ENCODE measurements at regions not wholly inside any gene's neighbourhood (a gene's known extent, or its start where the extent isn't known, plus 50 kb on each side); places are given as distances from the start of the nearest gene placed in this dataset.
"Not testable (repeated sequence)": the region's sequence is repeated elsewhere in the genome, so short reads cannot be mapped to it uniquely, and the experiment has no call there.

DNA sequence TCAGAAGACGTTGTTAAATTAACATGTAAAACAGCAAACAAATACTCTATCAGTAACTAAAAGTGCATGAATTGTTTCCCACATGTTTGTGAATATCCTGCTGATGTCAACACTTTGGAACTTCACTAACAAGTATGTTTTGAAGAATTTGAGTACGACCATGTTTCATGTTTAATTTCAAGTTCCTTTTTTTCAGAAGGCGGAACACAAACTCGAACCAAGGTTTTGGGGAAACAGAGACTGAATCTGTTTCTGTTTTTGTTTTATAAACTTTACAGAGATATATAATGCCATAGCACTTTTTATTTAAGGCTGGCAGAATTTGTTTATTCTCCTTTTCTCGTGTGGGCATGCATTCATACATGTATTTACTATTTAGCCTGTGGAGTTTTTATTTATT is 509.3 kb upstream of the CITED2 start:
- no peak overlapping the region for H3K4me3 Mint-ChIP-seq
- H3K36me3 Mint-ChIP-seq = no peaks in the 10 kb centered on the region
- no peak overlapping the region for H3K27ac Mint-ChIP-seq
- H3K4me1 Mint-ChIP-seq (ENCODE audit: low read depth) = no peaks in the 10 kb centered on the region
- no peaks in the 10 kb centered on the region for H3K9me3 Mint-ChIP-seq (ENCODE audit: low read depth)
- peaks cover 1% of the 10 kb centered on the region for H3K27me3 Mint-ChIP-seq

DNA sequence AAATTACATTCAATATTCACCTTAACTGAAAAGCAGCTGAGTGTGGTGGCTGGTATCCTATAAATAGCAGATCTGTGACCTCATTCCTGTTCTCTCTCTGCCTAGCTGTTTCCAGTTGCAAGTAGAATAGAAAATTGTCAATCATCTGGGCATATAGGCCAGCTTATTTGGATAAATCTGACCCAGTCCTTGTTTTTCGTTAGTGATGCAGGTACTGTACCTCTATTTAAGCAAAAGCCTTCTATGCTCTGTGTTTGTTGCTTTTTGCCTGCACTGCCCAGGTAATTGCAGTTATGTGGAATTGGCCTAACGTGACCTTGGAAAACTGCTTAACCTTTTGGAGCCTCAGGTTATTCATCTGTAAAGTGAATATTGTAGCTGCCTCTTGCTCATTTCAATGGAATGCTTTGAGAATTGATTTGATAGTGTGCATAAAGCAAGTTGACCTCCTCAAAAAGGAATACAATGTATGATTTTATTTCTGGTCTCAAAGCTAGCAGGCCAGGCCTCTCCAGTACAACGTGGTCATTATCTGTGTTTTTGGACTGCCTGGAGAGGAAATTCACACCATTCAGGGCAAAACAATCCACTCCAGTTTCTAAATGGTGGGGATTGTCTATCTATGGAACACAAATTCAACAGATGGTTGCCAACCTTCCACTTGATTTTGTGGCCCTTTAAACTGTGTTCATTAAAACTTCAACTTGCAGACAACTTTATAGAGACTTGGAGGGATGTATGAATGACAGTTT is 508.7 kb upstream of the CITED2 start:
- no peaks in the 10 kb centered on the region for H3K9me3 Mint-ChIP-seq (ENCODE audit: low read depth)
- H3K27me3 Mint-ChIP-seq = peaks cover 3% of the 10 kb centered on the region
- no peaks in the 10 kb centered on the region for H3K36me3 Mint-ChIP-seq
- no peak overlapping the region for H3K4me3 Mint-ChIP-seq
- H3K27ac Mint-ChIP-seq = no peak overlapping the region
- H3K4me1 Mint-ChIP-seq (ENCODE audit: low read depth) = no peaks in the 10 kb centered on the region

DNA sequence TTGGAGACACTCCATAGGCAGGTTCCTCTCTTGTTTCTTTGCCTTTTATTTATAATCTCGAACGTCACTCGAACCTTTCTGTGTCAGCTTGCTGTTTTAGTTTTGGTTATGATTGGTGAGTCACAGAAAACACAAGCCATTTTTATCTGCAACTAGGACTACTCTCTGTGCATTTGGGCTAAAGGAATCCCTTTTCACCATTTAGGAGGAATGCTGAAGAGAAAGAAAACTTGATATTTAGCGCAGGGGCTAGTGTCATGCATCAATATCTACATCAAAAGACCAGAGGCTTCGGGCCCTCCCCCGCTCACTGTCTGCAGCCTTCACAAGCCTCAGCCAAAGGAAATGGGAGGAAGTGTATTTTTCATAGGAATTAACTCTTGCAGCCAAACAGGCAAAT is 507.8 kb upstream of the CITED2 start:
- Mint-ChIP-seq H3K36me3 (no peaks in the 10 kb centered on the region), H3K4me3 (no peak overlapping the region), H3K4me1 (ENCODE audit: low read depth) (no peaks in the 10 kb centered on the region), H3K27ac (no peak overlapping the region), H3K9me3 (ENCODE audit: low read depth) (no peaks in the 10 kb centered on the region), H3K27me3 (peaks cover 3% of the 10 kb centered on the region)

DNA sequence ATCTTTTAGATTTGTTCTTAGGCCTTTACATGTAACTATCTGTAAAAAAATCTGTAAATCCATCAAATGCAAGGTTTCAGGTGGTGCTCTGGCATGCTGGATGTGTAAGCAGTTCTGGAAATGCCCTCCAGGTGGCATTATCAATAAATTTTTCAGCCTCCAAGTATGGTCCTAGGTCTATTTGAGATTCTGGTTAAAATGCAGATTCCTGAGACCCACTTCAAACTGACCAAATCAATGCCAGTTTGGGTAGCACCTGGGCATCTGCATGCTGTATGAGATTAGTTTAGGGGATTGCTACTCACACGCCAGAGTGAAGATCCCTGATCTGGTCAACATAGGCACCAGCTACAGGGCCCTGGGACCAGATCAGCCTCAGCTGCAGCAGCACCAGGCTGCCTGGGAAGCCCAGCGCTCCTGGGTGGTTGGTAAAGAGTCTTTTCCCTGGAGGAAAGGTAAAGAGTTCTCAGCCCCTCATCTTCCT is 507.3 kb upstream of the CITED2 start:
- Mint-ChIP-seq H3K27me3 (peaks cover 3% of the 10 kb centered on the region), H3K27ac (no peak overlapping the region), H3K4me1 (ENCODE audit: low read depth) (no peaks in the 10 kb centered on the region), H3K36me3 (no peaks in the 10 kb centered on the region), H3K9me3 (ENCODE audit: low read depth) (no peaks in the 10 kb centered on the region), H3K4me3 (no peak overlapping the region)

DNA sequence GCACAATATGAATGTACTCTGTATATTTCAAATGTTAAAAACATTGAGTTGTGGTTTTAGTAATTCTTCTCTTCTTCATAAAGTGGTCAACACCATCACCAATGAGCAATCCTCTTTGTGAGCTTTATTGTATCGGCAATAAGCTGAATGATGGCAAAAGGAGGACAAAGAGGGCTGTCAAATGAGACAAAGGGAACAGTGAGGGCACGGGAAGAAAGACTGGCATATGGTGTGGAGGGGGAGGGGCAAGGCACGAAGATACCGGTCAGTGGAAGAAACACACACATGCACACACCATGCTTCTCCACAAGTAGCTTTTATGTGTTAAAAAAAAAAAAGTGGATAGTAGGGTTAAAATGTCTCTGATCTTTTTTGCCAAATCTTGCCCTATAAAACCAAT is 506.8 kb upstream of the CITED2 start:
- no peaks in the 10 kb centered on the region for H3K36me3 Mint-ChIP-seq
- no peaks in the 10 kb centered on the region for H3K4me1 Mint-ChIP-seq (ENCODE audit: low read depth)
- no peaks in the 10 kb centered on the region for H3K9me3 Mint-ChIP-seq (ENCODE audit: low read depth)
- peaks cover 3% of the 10 kb centered on the region for H3K27me3 Mint-ChIP-seq
- no peak overlapping the region for H3K4me3 Mint-ChIP-seq
- H3K27ac Mint-ChIP-seq = no peak overlapping the region

DNA sequence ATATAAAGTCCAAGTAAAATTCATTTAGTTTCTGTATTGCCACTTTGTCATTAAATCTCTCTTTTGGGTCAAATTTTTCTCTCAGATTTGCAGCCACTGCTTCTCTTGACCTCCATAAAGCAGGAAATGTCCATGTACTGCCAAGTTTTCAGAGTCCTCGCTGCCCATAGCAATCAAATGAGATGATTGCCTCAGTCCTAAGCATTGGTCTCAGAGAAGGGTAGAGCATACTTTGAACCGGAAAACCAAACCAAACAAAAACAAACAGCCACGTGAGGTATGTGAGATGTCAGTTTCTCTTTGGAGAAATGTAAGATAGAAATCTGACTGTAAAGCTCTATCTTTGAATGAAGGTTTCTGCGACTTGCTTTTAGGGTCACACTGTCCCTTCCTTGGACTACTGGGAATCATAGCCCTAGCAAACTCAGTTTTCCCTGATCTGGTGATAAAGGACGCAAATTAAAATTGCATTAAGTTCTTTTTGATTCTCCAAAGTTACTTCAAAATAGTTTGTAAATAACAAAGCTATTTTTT is 505.4 kb upstream of the CITED2 start:
- Mint-ChIP-seq H3K36me3 (no peaks in the 10 kb centered on the region), H3K27ac (no peak overlapping the region)

DNA sequence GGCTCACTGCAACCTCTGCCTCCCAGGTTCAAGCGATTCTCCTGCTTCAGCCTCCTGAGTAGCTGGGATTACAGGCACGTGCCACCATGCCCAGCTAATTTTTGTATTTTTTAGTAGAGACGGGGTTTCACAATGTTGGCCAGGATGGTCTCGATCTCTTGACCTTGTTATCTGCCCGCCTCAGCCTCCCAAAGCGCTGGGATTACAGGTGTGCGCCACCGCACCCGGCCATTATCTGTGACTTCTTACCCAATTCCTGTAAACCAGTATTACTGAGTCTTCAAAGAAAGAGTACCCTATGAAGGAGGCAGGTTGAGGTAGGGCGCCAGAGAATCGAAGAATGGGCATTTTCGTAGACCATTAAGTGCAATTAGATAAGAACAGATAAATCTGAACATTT is 504.8 kb upstream of the CITED2 start:
- not testable (repeated sequence) for H3K4me3 Mint-ChIP-seq; H3K27ac Mint-ChIP-seq; H3K9me3 Mint-ChIP-seq (ENCODE audit: low read depth); H3K4me1 Mint-ChIP-seq (ENCODE audit: low read depth); H3K36me3 Mint-ChIP-seq; H3K27me3 Mint-ChIP-seq

More for the DNA sequence above, 505.4 kb upstream of the CITED2 start:
- Mint-ChIP-seq H3K9me3 (ENCODE audit: low read depth) (no peaks in the 10 kb centered on the region), H3K4me1 (ENCODE audit: low read depth) (no peaks in the 10 kb centered on the region), H3K4me3 (no peak overlapping the region), H3K27me3 (peaks cover 3% of the 10 kb centered on the region)

DNA sequence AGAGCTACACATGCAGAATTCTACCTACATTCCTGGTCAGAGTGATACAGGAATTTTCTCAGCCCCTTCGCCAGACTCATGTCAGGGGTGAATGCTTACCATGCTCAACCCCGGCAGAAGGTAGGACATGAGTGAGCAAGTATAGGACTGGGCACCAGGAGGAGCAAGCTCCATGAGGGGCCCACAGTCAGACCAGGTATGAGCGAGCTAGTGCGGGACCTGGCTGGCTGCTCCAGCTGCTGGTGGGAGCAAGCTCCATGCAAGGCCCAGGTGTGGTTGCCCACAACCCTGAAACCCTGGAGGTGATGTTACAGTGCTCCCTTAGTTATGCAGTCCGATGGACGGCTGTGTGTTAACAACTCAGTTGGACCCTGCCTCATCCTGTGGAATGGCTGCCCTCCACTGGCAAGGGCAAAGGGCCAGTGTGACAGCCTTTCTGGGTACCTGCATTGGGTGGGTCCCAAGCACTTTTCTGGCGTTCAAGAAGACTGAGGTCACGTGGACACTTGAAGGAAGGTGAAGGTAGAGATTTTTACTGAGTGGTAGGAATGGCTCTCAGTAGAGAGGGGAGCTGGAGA is 503.5 kb upstream of the CITED2 start:
- Mint-ChIP-seq H3K36me3 (no peaks in the 10 kb centered on the region), H3K4me1 (ENCODE audit: low read depth) (no peaks in the 10 kb centered on the region), H3K27ac (no peak overlapping the region), H3K27me3 (peaks cover 3% of the 10 kb centered on the region), H3K4me3 (no peak overlapping the region), H3K9me3 (ENCODE audit: low read depth) (no peaks in the 10 kb centered on the region)

DNA sequence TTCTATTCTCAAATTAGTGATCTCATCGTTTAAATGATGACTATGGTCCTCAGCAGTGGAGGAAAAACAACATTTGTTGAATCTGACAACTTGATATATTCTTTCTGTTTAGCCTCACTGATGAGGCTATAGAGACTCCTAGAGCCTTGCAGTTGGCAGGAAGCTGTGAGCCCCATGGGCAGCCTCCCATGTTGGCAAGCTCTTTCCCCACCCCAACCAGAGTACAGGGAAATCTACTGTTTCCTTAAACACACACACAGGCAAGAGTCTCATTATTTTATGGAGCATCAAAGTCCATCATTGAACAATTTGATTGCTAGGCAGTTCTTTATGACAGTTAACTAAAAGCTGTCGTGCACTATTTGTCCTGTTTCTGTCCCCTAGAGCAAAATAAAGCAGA is 498.2 kb upstream of the CITED2 start:
- Mint-ChIP-seq H3K27ac (no peak overlapping the region), H3K4me3 (no peak overlapping the region), H3K9me3 (ENCODE audit: low read depth) (no peaks in the 10 kb centered on the region), H3K36me3 (no peaks in the 10 kb centered on the region), H3K4me1 (ENCODE audit: low read depth) (no peaks in the 10 kb centered on the region), H3K27me3 (no peaks in the 10 kb centered on the region)

DNA sequence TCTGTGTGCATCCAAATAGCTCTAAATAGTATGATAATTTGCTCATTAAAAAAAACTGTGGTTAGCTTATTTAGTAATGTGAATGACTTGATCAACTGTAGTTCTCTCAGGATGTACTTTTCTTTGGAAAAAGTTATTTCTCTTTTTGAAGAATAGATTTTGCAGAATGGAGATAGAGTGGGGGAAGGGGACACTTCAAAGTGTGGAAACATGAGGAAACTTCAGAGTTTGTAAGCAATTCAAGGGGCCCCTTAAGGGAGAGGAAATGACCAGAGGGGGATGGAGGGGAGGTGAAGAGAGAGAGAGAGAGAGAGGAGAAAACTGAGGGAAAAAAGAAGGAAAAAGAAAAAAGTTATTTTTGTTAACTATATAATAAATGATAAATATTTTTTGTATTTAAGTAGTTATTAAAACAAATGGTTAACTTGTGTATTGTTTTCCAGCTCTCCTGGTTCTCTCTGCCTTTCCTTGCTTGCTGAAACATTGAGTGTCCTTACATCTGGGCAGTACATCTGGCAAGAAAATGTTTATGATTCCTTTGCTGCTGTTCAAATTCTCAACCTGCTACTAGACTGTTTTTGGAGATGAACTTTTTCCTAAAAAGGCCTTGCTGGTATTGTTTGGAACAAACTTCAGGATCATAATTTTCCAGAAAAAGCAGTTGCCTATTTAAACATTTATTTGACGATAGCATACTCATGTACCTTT is 497.5 kb upstream of the CITED2 start:
- no peaks in the 10 kb centered on the region for H3K27me3 Mint-ChIP-seq
- no peak overlapping the region for H3K4me3 Mint-ChIP-seq
- no peaks in the 10 kb centered on the region for H3K9me3 Mint-ChIP-seq (ENCODE audit: low read depth)
- H3K4me1 Mint-ChIP-seq (ENCODE audit: low read depth) = no peaks in the 10 kb centered on the region
- H3K36me3 Mint-ChIP-seq = no peaks in the 10 kb centered on the region
- no peak overlapping the region for H3K27ac Mint-ChIP-seq

DNA sequence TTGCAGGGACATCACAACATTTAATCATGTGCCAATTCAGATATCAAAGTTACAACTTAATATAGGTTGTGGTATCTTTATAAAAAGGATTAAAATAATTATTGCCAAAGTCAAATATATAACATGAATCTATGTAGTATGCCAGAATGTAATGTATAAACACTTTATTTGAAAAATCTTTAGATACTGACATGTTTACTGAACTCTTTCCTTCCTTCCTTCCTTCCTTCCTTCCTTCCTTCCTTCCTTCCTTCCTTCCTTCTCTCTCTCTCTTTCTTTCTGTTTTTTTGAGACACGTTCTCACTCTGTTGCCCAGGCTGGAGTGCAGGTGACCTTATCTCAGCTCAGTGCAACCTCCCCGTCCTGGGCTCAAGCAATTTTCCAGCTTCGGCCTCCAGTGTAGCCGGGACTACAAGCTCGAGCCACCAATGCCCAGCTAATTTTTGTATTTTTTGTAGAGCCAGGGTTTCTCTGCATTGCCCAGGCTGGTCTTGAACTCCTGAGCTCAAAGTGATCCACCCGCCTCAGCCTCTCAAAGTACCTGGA is 496.8 kb upstream of the CITED2 start:
- Mint-ChIP-seq H3K27ac (no peak overlapping the region), H3K4me3 (no peak overlapping the region), H3K4me1 (ENCODE audit: low read depth) (no peaks in the 10 kb centered on the region), H3K36me3 (no peaks in the 10 kb centered on the region), H3K9me3 (ENCODE audit: low read depth) (no peaks in the 10 kb centered on the region), H3K27me3 (no peaks in the 10 kb centered on the region)

DNA sequence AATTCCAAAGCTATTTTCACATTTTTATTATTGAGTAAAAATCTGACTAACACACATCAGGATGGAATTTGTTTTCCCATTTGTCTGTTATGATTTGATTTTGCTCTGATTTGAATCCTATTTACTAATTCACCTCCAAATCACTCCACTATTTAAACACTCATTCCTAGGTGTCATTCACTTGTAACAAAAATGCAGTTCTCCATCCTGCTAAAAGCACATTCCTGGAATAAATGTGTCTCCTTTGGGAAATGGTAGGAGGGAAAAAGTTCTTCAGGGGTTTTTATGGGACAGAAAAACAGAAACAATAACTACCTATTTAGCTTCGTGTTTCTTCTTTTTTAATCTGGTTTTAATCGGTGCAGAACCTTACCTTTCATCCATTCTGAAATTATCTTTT is 494.1 kb upstream of the CITED2 start:
- Mint-ChIP-seq H3K9me3 (ENCODE audit: low read depth) (no peaks in the 10 kb centered on the region), H3K27ac (no peak overlapping the region), H3K4me3 (no peak overlapping the region), H3K36me3 (no peaks in the 10 kb centered on the region), H3K4me1 (ENCODE audit: low read depth) (no peaks in the 10 kb centered on the region), H3K27me3 (no peaks in the 10 kb centered on the region)

DNA sequence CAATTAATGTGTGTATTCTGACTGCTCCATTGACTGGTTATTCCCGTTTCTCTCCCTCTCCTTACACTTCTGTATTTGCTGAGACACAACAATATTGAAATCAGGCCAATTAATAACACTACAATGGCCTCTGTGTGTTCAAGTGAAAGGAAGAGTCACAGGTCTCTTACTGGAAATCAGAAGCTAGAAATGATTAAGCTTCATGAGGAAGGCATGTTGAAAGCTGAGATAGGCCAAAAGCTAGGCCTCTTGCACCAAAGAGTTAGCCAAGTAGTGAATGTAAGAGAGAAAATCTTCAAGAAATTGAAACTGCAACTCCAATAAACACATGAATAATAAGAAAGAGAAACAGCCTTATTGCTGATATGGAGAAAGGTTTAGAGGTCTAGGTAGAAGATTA is 489.5 kb upstream of the CITED2 start:
- Mint-ChIP-seq H3K4me1 (ENCODE audit: low read depth) (no peaks in the 10 kb centered on the region), H3K27me3 (peaks cover 5% of the 10 kb centered on the region), H3K27ac (no peak overlapping the region), H3K36me3 (no peaks in the 10 kb centered on the region), H3K4me3 (no peak overlapping the region), H3K9me3 (ENCODE audit: low read depth) (no peaks in the 10 kb centered on the region)

DNA sequence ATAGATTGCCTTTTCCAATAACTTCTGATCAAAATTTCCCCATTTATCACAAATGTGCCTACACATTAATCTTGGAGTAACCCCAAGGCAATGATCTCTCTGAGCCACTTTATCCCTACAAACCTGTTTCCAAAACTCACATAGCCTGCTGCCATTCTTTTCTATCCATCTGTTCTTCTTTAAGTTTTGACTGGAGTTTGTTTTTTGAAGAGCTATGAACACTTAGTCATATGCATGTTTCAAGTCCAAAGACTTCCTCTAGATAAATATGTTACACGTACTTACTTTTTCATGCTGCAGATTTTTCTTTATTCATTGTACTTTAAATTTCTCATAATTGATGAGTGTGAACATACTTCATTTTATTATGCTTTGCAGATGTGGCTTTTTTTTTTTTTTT is 488.9 kb upstream of the CITED2 start:
- Mint-ChIP-seq H3K27me3 (peaks cover 5% of the 10 kb centered on the region), H3K4me1 (ENCODE audit: low read depth) (no peaks in the 10 kb centered on the region), H3K4me3 (no peak overlapping the region), H3K27ac (no peak overlapping the region), H3K36me3 (no peaks in the 10 kb centered on the region), H3K9me3 (ENCODE audit: low read depth) (no peaks in the 10 kb centered on the region)

DNA sequence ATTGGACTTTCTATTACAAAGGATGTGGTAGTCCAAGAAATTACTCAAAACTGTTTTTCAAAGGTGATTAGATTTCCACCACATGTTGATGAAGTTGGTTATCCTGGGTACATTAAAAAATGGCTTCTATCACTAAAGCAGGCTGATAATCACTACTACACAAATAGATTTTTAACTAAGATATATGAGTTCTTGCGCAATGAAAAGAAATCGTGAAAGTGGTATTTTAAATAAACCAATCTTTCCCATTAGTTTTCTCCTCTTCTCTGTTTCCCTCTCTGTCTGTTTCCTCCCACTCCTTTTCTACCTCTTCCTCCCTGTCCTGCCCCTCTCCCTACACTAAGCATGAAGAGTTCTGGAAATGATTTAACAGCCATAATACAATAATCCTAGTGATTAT is 487.9 kb upstream of the CITED2 start:
- Mint-ChIP-seq H3K27me3 (peaks cover 5% of the 10 kb centered on the region), H3K4me1 (ENCODE audit: low read depth) (no peaks in the 10 kb centered on the region), H3K36me3 (no peaks in the 10 kb centered on the region), H3K27ac (no peak overlapping the region), H3K9me3 (ENCODE audit: low read depth) (no peaks in the 10 kb centered on the region), H3K4me3 (no peak overlapping the region)
